ENCODE measurements at regions not wholly inside any gene's neighbourhood (a gene's known extent, or its start where the extent isn't known, plus 50 kb on each side); places are given as distances from the start of the nearest gene placed in this dataset.

DNA sequence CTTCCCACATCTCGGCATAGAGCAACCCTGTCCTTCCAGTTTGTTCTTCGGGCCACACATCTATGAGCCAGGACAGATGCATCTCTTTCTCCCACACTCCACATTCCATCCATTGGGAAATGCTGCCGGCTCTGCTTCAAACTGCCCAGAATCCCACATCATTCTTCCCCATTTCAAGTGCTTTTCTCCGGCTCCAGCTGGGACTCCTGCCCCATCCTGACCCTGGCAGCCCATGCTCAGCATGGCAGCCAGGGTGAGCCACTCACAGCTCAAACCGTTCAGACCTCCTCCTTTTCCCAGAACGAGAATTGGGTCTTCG, 132.8 kb upstream of the SDK2 start:
- DNase-seq (ENCODE audit: extremely low spot score) = no peak

DNA sequence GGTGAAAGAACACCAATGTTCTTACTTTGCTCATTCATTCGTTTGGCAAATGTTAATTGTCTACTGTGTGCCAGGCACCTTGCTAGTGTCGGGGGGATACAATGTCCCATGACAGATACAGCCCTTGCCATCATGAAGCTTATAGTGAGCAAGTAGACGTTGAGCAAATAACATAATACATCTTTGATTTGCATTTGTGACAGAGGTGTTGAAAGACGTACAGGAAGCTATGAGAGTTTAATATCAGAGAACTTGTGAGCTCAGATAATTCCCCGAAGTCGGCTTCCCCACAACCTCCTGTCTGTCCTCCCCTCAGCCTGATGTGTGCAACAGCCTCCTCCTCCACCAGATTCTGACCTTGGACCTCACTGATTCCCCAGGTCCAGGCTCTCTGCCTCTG, 138.0 kb upstream of the SDK2 start:
- POLR2A ChIA-PET = no interaction called here
- TF ChIP-seq, protein P1, sequence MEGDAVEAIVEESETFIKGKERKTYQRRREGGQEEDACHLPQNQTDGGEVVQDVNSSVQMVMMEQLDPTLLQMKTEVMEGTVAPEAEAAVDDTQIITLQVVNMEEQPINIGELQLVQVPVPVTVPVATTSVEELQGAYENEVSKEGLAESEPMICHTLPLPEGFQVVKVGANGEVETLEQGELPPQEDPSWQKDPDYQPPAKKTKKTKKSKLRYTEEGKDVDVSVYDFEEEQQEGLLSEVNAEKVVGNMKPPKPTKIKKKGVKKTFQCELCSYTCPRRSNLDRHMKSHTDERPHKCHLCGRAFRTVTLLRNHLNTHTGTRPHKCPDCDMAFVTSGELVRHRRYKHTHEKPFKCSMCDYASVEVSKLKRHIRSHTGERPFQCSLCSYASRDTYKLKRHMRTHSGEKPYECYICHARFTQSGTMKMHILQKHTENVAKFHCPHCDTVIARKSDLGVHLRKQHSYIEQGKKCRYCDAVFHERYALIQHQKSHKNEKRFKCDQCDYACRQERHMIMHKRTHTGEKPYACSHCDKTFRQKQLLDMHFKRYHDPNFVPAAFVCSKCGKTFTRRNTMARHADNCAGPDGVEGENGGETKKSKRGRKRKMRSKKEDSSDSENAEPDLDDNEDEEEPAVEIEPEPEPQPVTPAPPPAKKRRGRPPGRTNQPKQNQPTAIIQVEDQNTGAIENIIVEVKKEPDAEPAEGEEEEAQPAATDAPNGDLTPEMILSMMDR (IDR thresholded peaks at IDR 0.05; ENCODE audit: control extremely low read depth, extremely low read depth, low read depth, missing control alignments) = no peak
- DNase-seq (ENCODE audit: extremely low spot score) = no peak
- CTCF ChIA-PET = no interaction called here

More for the DNA sequence above, 132.8 kb upstream of the SDK2 start:
- ChIA-PET POLR2A (no interaction called here), CTCF (no interaction called here)
- TF ChIP-seq, protein P1 (IDR thresholded peaks at IDR 0.05; ENCODE audit: control extremely low read depth, extremely low read depth, low read depth, missing control alignments) = no peak

DNA sequence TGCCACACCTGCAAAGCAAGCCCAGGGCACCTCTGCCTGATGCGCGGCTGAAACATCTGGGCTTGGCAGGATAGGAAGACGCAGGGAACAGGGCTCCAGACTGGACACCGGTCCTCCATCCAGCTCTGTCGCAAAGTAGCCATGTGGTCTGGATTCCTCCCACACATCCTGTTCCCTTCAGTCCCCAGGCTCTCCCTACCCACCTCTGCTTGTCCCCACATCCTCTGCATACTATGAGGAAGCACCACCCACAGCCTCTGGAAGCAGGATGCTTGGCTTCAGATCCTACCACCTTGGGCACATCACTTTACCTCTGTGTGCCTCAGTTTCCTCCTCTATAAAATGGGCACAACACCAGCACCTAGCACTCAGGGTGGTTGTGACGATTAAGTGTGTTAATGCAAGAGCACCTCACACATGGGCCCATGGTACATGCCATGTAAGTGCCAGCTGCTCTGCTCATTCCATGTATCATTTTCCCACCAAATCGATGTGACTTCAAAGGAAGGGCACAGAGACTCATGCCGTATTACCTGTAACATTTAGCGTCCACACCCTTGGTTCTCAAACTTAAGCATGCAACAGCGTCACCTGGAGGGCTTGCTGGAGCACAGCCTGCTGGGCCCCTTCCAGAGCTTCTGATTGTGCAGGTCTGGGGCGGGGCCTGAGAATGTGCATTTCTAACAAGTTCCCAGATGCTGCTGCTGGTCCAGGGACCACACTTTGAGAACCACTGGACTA, 138.6 kb upstream of the SDK2 start:
- ChIA-PET CTCF (no interaction called here), POLR2A (no interaction called here)
- TF ChIP-seq, protein P1 (IDR thresholded peaks at IDR 0.05; ENCODE audit: control extremely low read depth, extremely low read depth, low read depth, missing control alignments) = no peak
- no peak for DNase-seq (ENCODE audit: extremely low spot score)

DNA sequence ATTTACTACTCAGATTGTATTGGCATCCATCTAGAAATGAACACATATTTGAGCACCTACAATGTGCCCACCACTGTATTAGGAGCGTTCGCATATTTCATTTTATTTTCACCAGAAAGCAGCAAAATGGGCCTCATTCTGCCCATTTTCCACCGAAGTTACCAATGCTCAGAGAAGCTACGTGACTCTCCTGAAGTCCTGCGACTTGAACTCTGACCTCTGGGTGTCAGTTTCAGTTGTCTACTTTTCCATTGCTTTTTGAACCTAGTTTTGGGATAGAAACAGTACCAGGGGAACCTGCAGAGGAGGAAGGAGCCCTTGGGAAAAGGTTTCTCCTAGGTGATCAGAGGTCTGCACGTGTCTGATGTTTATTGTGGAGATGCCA, 139.1 kb upstream of the SDK2 start:
- TF ChIP-seq, protein P1 (IDR thresholded peaks at IDR 0.05; ENCODE audit: control extremely low read depth, extremely low read depth, low read depth, missing control alignments) = no peak
- CTCF ChIA-PET = no interaction called here
- POLR2A ChIA-PET = no interaction called here
- DNase-seq (ENCODE audit: extremely low spot score) = no peak

DNA sequence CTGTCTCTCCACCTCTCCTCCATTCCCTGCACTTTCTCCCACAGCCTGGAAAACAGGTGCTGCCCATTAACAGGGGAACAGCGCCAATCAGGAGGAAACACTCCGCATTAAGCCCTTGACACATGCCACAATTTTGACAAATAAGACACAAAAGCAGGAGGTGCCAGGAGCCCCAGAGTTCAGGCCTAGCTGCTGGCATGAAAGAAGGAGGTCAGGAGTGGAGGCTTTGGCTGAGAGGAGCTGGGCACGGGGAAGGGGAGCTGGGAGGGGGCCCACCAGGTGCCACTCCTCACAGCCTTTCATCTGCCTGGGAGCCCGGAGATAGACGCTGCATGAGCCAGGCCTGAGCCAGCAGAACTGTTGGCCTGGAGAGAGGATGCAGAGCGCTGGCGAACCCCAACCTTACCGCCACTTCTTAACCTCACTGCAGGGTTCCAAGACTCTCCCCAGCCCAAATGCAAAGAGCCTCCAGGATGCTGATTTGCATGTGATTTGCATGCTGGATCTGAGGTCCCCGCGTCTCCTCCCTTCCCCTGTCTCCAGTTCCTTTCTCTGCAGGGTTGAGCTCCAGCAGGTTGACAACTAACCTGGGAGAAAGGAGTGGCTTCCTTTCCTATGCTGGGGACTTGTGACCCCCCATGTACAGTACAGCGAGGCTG, 139.8 kb upstream of the SDK2 start:
- POLR2A ChIA-PET = no interaction called here
- DNase-seq (ENCODE audit: extremely low spot score) = no peak
- CTCF ChIA-PET = interaction anchor here (0.9 kb wide), 1 partner anchor 9 kb away, joined by 3 read pairs; no protein-coding TSS in a partner anchor
- TF ChIP-seq, protein P1 (IDR thresholded peaks at IDR 0.05; ENCODE audit: control extremely low read depth, extremely low read depth, low read depth, missing control alignments) = no peak

DNA sequence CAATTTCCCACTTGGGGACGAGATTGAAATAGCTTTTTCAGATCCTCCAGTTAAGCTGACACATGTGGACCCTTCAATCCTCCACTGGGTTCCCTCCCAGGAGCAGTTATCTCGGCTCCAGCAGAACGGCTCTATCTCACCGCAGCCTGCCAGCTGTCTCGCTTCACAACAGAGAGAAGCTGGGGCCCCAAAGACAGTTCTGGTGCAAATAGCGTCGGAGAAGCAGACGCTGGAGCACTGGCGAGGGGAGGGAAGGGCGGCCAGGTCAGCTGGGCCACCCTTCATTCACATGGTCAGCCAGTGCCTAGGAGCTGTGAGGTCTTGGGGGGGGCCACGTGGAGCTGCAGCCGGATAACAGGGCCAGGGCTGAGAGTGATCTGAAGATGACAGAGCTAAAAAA, 141.3 kb upstream of the SDK2 start:
- ChIA-PET CTCF (interaction anchor here (1.1 kb wide), 1 partner anchor 10 kb away, joined by 3 read pairs; no protein-coding TSS in a partner anchor), POLR2A (no interaction called here)
- DNase-seq (ENCODE audit: extremely low spot score) = no peak
- TF ChIP-seq, protein P1 (IDR thresholded peaks at IDR 0.05; ENCODE audit: control extremely low read depth, extremely low read depth, low read depth, missing control alignments) = no peak

Measured in GM10248 (cell line).